ENCODE measurements at regions not wholly inside any gene's neighbourhood (a gene's known extent, or its start where the extent isn't known, plus 50 kb on each side); places are given as distances from the start of the nearest gene placed in this dataset.

- Mint-ChIP-seq H3K4me1 (ENCODE audit: unreplicated experiment) (peaks cover 36% of the 10 kb centered on the region), H3K4me3 (peak overlapping the region; percentile 46), H3K27ac (peak overlapping the region; percentile 60)
Observed at GRCh38 chr2:67650291-67651133, 253.4 kb downstream of the ETAA1 start.

GRCh38 chr2:67651565-67651964, 254.4 kb downstream of the ETAA1 start:
- DNase-seq (ENCODE audit: extremely low spot score, unreplicated experiment) = no peak
- TF ChIP-seq CTCF (conservative IDR thresholded peaks at IDR 0.05) = no peak
- H3K9me3 Mint-ChIP-seq = peaks cover 4% of the 10 kb centered on the region
- peaks cover 36% of the 10 kb centered on the region for H3K4me1 Mint-ChIP-seq (ENCODE audit: unreplicated experiment)
- H3K36me3 Mint-ChIP-seq = no peaks in the 10 kb centered on the region
- H3K27ac Mint-ChIP-seq = no peak overlapping the region
- no peak overlapping the region for H3K4me3 Mint-ChIP-seq
- H3K27me3 Mint-ChIP-seq = peaks cover 5% of the 10 kb centered on the region

More at GRCh38 chr2:67650291-67651133, 253.4 kb downstream of the ETAA1 start:
- Mint-ChIP-seq H3K36me3 (no peaks in the 10 kb centered on the region), H3K27me3 (peaks cover 5% of the 10 kb centered on the region), H3K9me3 (peaks cover 4% of the 10 kb centered on the region)
- peak; percentile 85 for TF ChIP-seq CTCF (conservative IDR thresholded peaks at IDR 0.05)
- peak; percentile 83 for DNase-seq (ENCODE audit: extremely low spot score, unreplicated experiment)

GRCh38 chr2:67652679-67653078, 255.5 kb downstream of the ETAA1 start:
- Mint-ChIP-seq H3K36me3 (no peaks in the 10 kb centered on the region), H3K27me3 (peaks cover 5% of the 10 kb centered on the region), H3K9me3 (peaks cover 4% of the 10 kb centered on the region), H3K27ac (no peak overlapping the region), H3K4me3 (no peak overlapping the region), H3K4me1 (ENCODE audit: unreplicated experiment) (peaks cover 36% of the 10 kb centered on the region)
- TF ChIP-seq CTCF (conservative IDR thresholded peaks at IDR 0.05) = no peak
- DNase-seq (ENCODE audit: extremely low spot score, unreplicated experiment) = no peak

GRCh38 chr2:67656875-67657274, 259.7 kb downstream of the ETAA1 start:
- no peak for DNase-seq (ENCODE audit: extremely low spot score, unreplicated experiment)
- Mint-ChIP-seq H3K36me3 (no peaks in the 10 kb centered on the region), H3K27me3 (no peaks in the 10 kb centered on the region), H3K9me3 (peaks cover 17% of the 10 kb centered on the region), H3K4me3 (no peak overlapping the region), H3K4me1 (ENCODE audit: unreplicated experiment) (peaks cover 5% of the 10 kb centered on the region), H3K27ac (no peak overlapping the region)
- TF ChIP-seq CTCF (conservative IDR thresholded peaks at IDR 0.05) = no peak

- Mint-ChIP-seq H3K36me3 (no peaks in the 10 kb centered on the region), H3K4me1 (ENCODE audit: unreplicated experiment) (no peaks in the 10 kb centered on the region), H3K27me3 (no peaks in the 10 kb centered on the region), H3K4me3 (no peak overlapping the region), H3K27ac (no peak overlapping the region), H3K9me3 (peaks cover 17% of the 10 kb centered on the region)
- no peak for TF ChIP-seq CTCF (conservative IDR thresholded peaks at IDR 0.05)
- no peak for DNase-seq (ENCODE audit: extremely low spot score, unreplicated experiment)
Observed at GRCh38 chr2:67658820-67659219, 261.7 kb downstream of the ETAA1 start.

Measured in type B pancreatic cell (in vitro differentiated cells).